HFF-Myc (cell line): ENCODE measurements at regions not wholly inside any gene's neighbourhood (a gene's known extent, or its start where the extent isn't known, plus 50 kb on each side); places are given as distances from the start of the nearest gene placed in this dataset.

ENCODE experiments used
- DNase-seq: peaks from one replicate; pipeline ENCODE4 v3.0.0-alpha.2; 2011; ENCODE audit warnings: low read depth; ENCODE audit errors: extremely low read depth
- H3K4me3 ChIP-seq: replicated peaks from 2 replicates; pipeline ENCODE4 v1.5.1; 2011; ENCODE audit warnings: low read depth, mild to moderate bottlenecking, control low read depth, low read length
- CTCF ChIP-seq: IDR thresholded peaks from 2 replicates; pipeline ENCODE4 v1.5.1; 2012; ENCODE audit warnings: mild to moderate bottlenecking, low read depth, low read length, control low read depth; ENCODE audit errors: missing control alignments

DNA sequence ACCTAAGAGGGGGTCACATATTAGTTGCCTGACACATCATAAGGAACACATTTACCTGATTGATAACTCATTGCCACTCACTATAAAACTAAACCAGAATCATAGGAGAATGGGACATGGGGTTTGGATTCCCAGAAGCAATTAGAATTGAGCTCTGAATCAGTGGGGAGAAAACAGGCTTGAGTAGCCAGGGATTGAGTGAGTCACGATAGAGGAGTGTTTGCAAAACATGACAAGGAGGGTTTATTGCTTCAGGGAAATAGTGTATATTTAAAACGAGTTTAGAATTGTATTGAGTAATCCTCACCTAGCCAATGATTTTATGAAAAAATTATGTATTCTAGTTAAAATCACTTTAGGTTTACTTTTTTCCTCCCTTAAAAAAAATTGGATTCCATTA, 101.1 kb upstream of the THRB start:
- no peak overlapping the region for H3K4me3 ChIP-seq
- DNase-seq, result peak; percentile 6
- TF ChIP-seq CTCF, result no peak

DNA sequence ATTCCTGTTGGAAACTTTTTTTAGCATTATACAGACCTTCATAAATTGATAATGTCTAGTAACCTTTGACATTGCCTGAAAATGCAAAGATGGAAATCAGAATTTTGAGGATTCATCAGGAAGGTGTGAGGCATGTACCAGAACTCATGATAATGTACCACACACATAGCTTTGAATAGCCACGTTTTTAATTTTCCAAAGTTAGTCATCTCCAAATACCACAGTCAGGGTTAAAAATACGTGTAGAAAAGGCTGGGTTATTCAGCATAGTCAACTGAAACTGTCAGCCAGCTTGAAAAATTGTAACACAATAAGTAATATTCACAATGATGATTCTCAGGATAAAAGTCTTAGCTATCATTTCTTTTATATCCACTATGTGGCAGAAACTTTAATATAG, 102.0 kb upstream of the THRB start:
- no peak for TF ChIP-seq CTCF
- no peak for DNase-seq
- no peak overlapping the region for H3K4me3 ChIP-seq

DNA sequence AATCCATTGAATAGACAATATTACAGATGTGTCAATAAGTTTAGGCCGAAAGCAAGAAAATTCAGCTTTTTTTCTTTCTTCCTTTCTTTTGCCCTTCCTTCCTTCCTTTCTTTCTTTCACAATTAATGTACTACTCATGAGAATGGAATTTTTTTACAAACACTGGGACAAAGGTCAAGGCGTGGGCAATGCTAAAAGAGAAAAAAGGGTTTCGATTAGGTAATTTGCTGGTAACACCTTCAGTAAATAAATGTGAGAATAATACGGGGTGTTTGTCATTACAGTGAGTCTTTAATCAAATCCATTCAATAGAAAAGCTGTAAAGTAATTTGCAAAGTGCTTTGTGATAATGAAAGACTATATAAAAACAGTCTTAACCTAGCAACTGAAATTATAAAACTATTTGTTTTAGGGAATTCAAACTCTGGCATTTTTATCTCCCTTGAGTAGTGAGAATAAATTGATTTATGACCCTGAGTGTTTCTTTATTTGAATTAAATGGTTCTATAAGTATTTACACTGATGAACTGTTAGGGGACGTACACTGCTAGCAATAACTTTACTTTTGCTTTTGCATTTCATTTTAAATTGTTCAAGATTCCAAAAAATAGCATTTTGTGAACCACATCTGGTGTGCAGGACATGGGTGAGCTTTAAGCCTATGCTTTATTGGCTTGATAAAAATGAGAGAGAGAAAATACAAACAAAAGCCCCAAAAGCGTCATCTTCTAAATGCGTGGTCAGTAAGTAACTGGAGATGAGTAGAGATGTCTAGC, 104.2 kb upstream of the THRB start:
- peak; percentile 22 for DNase-seq
- no peak for TF ChIP-seq CTCF
- no peak overlapping the region for H3K4me3 ChIP-seq

GRCh38 chr3:24601066-24601939, 106.7 kb upstream of the THRB start:
- no peak overlapping the region for H3K4me3 ChIP-seq
- DNase-seq, result no peak
- TF ChIP-seq CTCF, result no peak

- no peak overlapping the region for H3K4me3 ChIP-seq
- TF ChIP-seq CTCF, result no peak
- no peak for DNase-seq
Measured at GRCh38 chr3:24604215-24604614, 109.6 kb upstream of the THRB start.

GRCh38 chr3:24605511-24606028, 110.9 kb upstream of the THRB start:
- H3K4me3 ChIP-seq, result no peak overlapping the region
- no peak for DNase-seq
- no peak for TF ChIP-seq CTCF
